ENCODE measurements at regions not wholly inside any gene's neighbourhood (a gene's known extent, or its start where the extent isn't known, plus 50 kb on each side); places are given as distances from the start of the nearest gene placed in this dataset.
A peak's percentile ranks its signal among the peaks of the same experiment; 100 is the strongest.

- Histone ChIP-seq H3K4me1 (ENCODE audit: insufficient read depth) (peaks cover 12% of the 10 kb centered on the region), H3K79me2 (no peaks in the 10 kb centered on the region), H3K27me3 (no peaks in the 10 kb centered on the region), H3K4me3 (no peak overlapping the region), H3K27ac (peak overlapping the region; percentile 67), H4K20me1 (ENCODE audit: insufficient read depth, poor library complexity, severe bottlenecking) (no peaks in the 10 kb centered on the region), H3K36me3 (replicated peaks; ENCODE audit: insufficient read depth, low read depth) (no peaks in the 10 kb centered on the region), H3K4me2 (no peak overlapping the region), H3K9me3 (ENCODE audit: low read depth) (no peaks in the 10 kb centered on the region), H2AFZ (no peak overlapping the region), H3K9me2 (replicated peaks; ENCODE audit: insufficient read depth) (no peaks in the 10 kb centered on the region)
- WGBS (ENCODE audit: low lambda C conversion rate, missing lambda C conversion rate), result 31% methylated on average over 4 of the region's 4 CpGs
- peak; percentile 71 for DNase-seq (ENCODE audit: low spot score)
- TF ChIP-seq EZH2 (IDR thresholded peaks at IDR 0.05; ENCODE audit: borderline replicate concordance), result no peak
- no peak for TF ChIP-seq CTCF (IDR thresholded peaks at IDR 0.05; ENCODE audit: poor library complexity)
- TF ChIP-seq EZH2phosphoT487 (IDR thresholded peaks at IDR 0.05; ENCODE audit: low read depth, severe bottlenecking, unreplicated experiment), result no peak
Measured at GRCh38 chr4:26083987-26084386, 170.0 kb downstream of the SMIM20 start.

DNA sequence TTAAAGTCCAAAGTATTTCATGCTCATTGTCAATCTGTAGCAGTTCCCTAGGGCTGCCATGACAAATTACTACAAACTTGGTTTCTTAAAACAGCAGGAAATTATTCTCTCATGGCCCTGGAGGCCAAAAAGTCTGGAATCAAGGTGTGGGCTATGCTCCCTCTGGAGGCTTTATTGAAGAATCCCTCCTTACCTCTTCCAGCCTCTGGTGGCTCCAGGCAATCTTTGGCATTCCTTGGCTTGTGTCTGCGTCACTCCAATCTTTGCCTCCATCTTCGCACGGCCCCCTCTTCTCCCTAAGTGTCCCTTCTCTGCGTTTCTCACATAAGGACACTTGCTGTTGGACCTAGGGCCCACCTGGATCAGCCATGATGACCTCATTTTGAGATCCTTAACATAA lies 170.4 kb downstream of the SMIM20 start:
- H3K4me1 ChIP-seq (ENCODE audit: insufficient read depth), result peaks cover 12% of the 10 kb centered on the region
- no peak overlapping the region for H3K4me3 ChIP-seq
- no peaks in the 10 kb centered on the region for H3K27me3 ChIP-seq
- DNase-seq (ENCODE audit: low spot score), result no peak
- no peaks in the 10 kb centered on the region for H3K9me2 ChIP-seq (replicated peaks; ENCODE audit: insufficient read depth)
- H3K27ac ChIP-seq, result peak overlapping the region; percentile 67
- H3K4me2 ChIP-seq, result no peak overlapping the region
- no peak overlapping the region for H2AFZ ChIP-seq
- no peaks in the 10 kb centered on the region for H4K20me1 ChIP-seq (ENCODE audit: insufficient read depth, poor library complexity, severe bottlenecking)
- TF ChIP-seq EZH2 (IDR thresholded peaks at IDR 0.05; ENCODE audit: borderline replicate concordance), result no peak
- TF ChIP-seq EZH2phosphoT487 (IDR thresholded peaks at IDR 0.05; ENCODE audit: low read depth, severe bottlenecking, unreplicated experiment), result no peak
- TF ChIP-seq CTCF (IDR thresholded peaks at IDR 0.05; ENCODE audit: poor library complexity), result no peak
- no peaks in the 10 kb centered on the region for H3K79me2 ChIP-seq
- no peaks in the 10 kb centered on the region for H3K9me3 ChIP-seq (ENCODE audit: low read depth)
- no peaks in the 10 kb centered on the region for H3K36me3 ChIP-seq (replicated peaks; ENCODE audit: insufficient read depth, low read depth)
- WGBS (ENCODE audit: low lambda C conversion rate, missing lambda C conversion rate), result 95% methylated on average over 4 of the region's 4 CpGs

- peaks cover 12% of the 10 kb centered on the region for H3K4me1 ChIP-seq (ENCODE audit: insufficient read depth)
- no peak overlapping the region for H3K4me3 ChIP-seq
- no peak overlapping the region for H3K4me2 ChIP-seq
- TF ChIP-seq CTCF (IDR thresholded peaks at IDR 0.05; ENCODE audit: poor library complexity) (no peak), EZH2 (IDR thresholded peaks at IDR 0.05; ENCODE audit: borderline replicate concordance) (no peak), EZH2phosphoT487 (IDR thresholded peaks at IDR 0.05; ENCODE audit: low read depth, severe bottlenecking, unreplicated experiment) (no peak)
- H3K36me3 ChIP-seq (replicated peaks; ENCODE audit: insufficient read depth, low read depth), result no peaks in the 10 kb centered on the region
- H3K9me3 ChIP-seq (ENCODE audit: low read depth), result no peaks in the 10 kb centered on the region
- H3K27me3 ChIP-seq, result no peaks in the 10 kb centered on the region
- no peak overlapping the region for H3K27ac ChIP-seq
- no peaks in the 10 kb centered on the region for H4K20me1 ChIP-seq (ENCODE audit: insufficient read depth, poor library complexity, severe bottlenecking)
- H3K79me2 ChIP-seq, result no peaks in the 10 kb centered on the region
- no peak overlapping the region for H2AFZ ChIP-seq
- no peaks in the 10 kb centered on the region for H3K9me2 ChIP-seq (replicated peaks; ENCODE audit: insufficient read depth)
- WGBS (ENCODE audit: low lambda C conversion rate, missing lambda C conversion rate), result 66% methylated on average over 3 of the region's 3 CpGs
- no peak for DNase-seq (ENCODE audit: low spot score)
Measured at GRCh38 chr4:26085551-26085950, 171.5 kb downstream of the SMIM20 start.

Data from hepatocyte (in vitro differentiated cells).